ENCODE measurements at regions not wholly inside any gene's neighbourhood (a gene's known extent, or its start where the extent isn't known, plus 50 kb on each side); places are given as distances from the start of the nearest gene placed in this dataset.

DNA sequence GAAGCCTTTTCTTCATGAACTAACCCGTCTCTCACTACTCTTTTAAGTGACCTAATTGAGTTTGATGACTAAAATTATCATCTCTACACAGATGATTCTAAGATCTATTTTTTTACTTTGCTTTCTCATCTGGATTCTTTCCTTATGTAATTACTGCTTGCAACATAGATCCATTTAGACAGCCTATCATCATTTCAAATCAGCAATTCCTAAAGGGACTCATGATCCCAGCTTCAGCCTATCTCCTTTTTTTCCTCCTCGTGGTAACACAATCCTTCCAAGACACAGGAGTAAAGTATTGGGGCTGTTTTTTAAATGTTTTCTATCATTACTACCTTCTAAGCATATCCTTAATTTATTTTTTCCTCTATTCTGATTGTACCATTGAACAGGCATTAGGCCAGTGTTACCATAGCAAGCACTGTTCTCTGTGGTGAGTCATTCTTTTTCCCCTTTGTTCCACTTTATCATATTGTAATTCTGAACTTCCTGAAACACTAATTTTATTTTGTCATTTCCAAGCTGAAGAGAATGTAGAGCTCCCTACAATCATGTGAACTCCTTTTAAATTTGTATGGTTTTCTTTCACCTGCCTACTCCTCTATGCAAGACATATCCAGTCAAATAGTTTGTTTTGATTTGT, 190.4 kb upstream of the FAR2 start:
- POLR2A ChIA-PET, result no interaction called here
- CTCF ChIA-PET, result no interaction called here

- ChIA-PET POLR2A (no interaction called here), CTCF (no interaction called here)
Measured at GRCh38 chr12:28961948-28962384, 187.1 kb upstream of the FAR2 start.

- CTCF ChIA-PET, result no interaction called here
- POLR2A ChIA-PET, result no interaction called here
Measured at GRCh38 chr12:28963554-28963953, 185.5 kb upstream of the FAR2 start.

- ChIA-PET CTCF (interaction anchor here (1.7 kb wide), 1 partner anchor 11 kb away, joined by 3 read pairs; no protein-coding TSS in a partner anchor), POLR2A (no interaction called here)
Measured at GRCh38 chr12:28966046-28966780, 182.9 kb upstream of the FAR2 start.

DNA sequence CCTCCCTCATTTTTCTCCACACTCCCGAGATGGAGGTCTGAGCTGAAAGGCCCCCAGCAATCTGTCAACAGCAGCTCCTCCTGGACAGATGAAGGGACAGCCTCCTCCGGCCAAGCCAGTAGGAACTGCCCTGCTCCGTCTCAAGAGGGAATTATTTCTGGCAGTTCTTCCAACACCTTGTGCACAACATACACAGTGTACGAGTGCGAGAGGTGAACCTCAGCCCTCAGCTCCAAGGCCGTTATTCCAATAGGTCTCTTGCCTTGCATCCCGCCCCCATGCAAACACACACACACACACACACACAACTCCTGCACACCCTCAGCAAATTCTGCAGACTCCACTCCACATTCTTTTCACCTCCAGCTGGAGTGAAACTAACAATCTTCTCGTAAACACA, 181.7 kb upstream of the FAR2 start:
- POLR2A ChIA-PET, result no interaction called here
- CTCF ChIA-PET, result no interaction called here

DNA sequence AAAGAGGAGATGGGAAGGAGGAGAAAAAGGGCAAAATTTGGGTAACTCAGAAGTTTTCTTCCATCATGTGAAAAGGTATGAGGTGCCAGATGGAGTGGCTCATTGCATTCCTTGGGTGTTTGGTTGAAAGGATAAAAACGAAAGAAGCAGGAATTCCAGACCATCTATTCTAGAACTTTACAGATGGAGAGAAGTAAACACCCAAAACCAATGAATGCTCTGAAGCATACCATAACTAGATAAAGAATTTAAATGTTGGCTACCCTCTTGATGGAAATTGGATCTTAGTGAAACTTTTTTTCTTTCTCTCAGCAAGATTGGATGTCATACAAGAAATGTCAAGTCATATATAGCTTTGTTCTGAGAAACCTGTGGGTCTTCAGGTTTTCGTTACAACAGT, 175.6 kb upstream of the FAR2 start:
- POLR2A ChIA-PET, result no interaction called here

DNA sequence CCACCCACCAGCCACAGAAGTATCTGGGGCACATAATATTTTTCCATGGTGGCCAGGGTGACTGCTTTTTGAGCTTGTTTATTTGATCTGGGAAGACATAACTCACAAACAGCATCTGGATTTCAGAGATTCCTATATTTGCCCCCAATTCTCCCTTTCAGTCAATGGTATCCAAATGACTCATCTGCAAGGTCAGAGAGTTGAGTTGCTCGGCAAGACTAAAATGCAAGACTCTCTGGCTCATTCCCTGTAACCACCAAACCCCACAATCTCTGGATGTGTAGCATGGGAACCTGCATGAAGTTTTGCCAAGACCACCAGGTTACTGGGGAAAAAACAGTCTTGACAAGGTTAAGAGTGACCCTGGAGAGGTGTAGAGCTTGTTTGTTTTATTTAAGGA, 174.9 kb upstream of the FAR2 start:
- CTCF ChIA-PET, result no interaction called here
- POLR2A ChIA-PET, result no interaction called here

More for the DNA sequence above, 175.6 kb upstream of the FAR2 start:
- CTCF ChIA-PET, result interaction anchor here (0.6 kb wide), 1 partner anchor 37 kb away, joined by 3 read pairs; no protein-coding TSS in a partner anchor

DNA sequence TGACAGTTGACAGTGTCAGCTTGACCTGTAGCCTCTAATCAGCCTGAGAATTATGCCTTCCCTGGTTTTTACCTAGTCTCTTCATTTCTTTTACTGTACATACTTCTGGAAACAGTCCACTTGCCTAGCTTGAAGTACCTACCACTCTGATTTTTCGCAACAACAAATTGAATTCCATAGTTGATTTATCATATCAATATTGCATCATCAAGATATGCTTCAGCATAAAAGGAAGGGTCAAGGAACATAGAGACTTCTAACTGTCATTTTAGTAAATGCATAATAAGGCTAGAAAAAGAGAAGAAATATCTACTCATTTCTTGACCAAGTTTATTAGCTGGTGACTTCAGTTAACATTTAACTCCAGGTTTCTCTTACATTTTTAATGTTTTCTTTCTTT, 174.2 kb upstream of the FAR2 start:
- POLR2A ChIA-PET, result no interaction called here

GRCh38 chr12:28975564-28976340, 173.3 kb upstream of the FAR2 start:
- CTCF ChIA-PET, result no interaction called here

More for the DNA sequence above, 174.2 kb upstream of the FAR2 start:
- CTCF ChIA-PET, result no interaction called here

GRCh38 chr12:28980436-28980835, 168.6 kb upstream of the FAR2 start:
- CTCF ChIA-PET, result interaction anchor here (0.6 kb wide), 1 partner anchor 33 kb away, joined by 3 read pairs; no protein-coding TSS in a partner anchor

More at GRCh38 chr12:28975564-28976340, 173.3 kb upstream of the FAR2 start:
- POLR2A ChIA-PET, result no interaction called here

DNA sequence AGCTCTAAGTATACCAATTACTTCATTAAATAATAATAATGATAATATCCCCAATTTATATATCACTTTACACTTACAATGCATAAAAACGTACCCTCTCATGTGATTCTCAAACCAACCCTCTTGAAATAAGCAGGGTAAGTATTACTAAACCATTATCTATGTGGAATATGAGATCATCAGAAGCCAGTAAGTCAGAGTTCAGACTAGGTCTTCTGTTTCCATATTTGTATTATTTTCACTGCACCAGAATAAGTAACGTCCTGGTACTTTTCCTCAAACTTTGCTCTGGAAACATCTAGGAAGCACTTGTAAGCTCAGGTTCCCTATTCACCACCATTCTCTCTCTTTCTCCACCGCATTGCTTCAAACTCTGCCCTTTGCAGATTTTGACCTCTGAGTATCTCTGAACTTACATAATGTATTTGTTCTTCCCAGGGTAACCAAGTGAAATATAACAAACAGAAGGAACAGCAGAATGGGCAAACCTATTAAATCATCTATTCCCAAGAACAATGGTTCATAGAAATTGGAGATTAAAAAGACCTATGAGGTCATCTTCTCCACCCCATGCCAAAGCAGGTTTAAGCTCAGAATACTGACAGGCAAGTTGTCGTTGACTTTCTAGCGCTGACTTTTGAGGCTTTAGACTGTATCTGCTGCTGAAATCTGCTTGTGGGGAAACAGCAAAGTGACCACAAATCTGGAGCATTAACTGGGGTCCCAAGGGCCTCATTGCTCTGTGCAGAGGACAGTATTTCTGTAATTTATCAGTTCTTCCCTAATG, 161.3 kb upstream of the FAR2 start:
- POLR2A ChIA-PET, result no interaction called here

More at GRCh38 chr12:28980436-28980835, 168.6 kb upstream of the FAR2 start:
- POLR2A ChIA-PET, result no interaction called here

GRCh38 chr12:28988325-28988704, 160.8 kb upstream of the FAR2 start:
- CTCF ChIA-PET, result no interaction called here

More for the DNA sequence above, 161.3 kb upstream of the FAR2 start:
- CTCF ChIA-PET, result no interaction called here

GRCh38 chr12:28991626-28992025, 157.5 kb upstream of the FAR2 start:
- ChIA-PET CTCF (no interaction called here), POLR2A (no interaction called here)

More at GRCh38 chr12:28988325-28988704, 160.8 kb upstream of the FAR2 start:
- POLR2A ChIA-PET, result no interaction called here

GRCh38 chr12:28993720-28994119, 155.4 kb upstream of the FAR2 start:
- CTCF ChIA-PET, result no interaction called here
- POLR2A ChIA-PET, result no interaction called here

- ChIA-PET POLR2A (no interaction called here), CTCF (no interaction called here)
Measured at GRCh38 chr12:28994179-28994715, 154.8 kb upstream of the FAR2 start.

DNA sequence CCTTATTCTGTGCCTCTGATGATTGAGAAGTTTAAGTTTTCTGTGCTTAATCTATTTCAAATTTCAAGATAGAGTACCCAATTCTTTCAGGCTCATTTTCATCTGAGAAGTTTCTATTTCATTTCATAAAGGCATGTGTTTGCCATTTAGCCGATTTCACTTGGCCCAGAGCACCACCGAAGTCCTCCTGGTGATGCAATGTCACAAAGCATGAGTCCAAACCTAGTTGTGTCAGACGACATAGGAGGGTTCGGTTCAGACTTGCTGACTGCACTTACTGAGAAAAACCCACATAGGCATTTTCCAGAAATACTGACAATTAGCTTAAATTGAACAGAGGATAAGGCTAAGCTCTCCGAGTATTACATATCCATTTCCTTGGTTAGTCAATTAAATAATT, 152.4 kb upstream of the FAR2 start:
- ChIA-PET CTCF (no interaction called here), POLR2A (no interaction called here)

DNA sequence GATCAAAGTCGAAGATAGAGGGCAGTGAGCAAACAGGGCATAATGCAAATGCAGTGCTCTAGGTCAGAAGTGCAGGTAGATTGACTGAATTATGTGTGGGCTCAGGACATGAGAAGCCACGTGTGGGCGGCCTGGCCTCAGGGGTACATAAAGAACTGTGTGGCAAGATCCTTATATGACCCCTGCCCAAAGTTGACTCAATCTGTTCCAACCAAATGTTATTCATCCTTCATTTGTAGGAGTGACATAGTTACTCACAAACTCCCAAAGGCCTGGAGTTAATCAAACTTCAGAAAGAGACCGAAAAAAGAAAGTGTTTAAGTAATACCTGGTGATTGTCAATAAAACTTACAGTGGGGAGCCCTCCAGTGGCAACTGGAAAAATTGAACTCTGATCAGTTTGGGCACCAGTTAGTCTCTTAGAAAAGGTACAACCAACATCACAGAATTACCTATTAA, 150.4 kb upstream of the FAR2 start:
- ChIA-PET POLR2A (no interaction called here), CTCF (no interaction called here)

- CTCF ChIA-PET, result no interaction called here
- POLR2A ChIA-PET, result no interaction called here
Measured at GRCh38 chr12:29004066-29004935, 144.8 kb upstream of the FAR2 start.

GRCh38 chr12:29004936-29005304, 144.2 kb upstream of the FAR2 start:
- ChIA-PET CTCF (no interaction called here), POLR2A (no interaction called here)

Measured in activated CD8-positive, alpha-beta memory T cell treated with anti-CD3 and anti-CD28 coated beads for 36 hours (primary cell).